Myocyte (in vitro differentiated cells): ENCODE measurements at regions not wholly inside any gene's neighbourhood (a gene's known extent, or its start where the extent isn't known, plus 50 kb on each side); places are given as distances from the start of the nearest gene placed in this dataset.

Experiments
- DNase-seq: peaks from one replicate; pipeline ENCODE4 v3.0.0-alpha.2; 2012; ENCODE audit warnings: low read depth

DNA sequence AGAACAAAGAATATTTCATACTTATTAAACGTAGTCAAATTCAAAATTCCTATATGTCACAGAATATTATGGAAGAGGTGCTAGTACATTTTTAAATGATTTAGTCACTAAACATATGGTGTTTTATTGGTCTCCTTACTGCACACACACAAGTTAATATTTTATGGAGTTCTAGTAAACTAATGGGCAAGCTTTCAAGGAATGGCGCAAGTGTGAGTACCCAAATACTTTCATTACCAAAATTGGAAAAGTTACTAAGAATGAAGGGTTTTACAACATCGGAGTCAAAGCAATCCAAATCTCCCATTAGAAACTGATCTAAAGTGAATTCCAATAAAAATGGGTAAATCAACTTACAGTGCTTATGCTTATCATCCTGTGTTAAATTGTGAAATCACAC is 921.9 kb downstream of the ADGRL2 start:
- no peak for DNase-seq

DNA sequence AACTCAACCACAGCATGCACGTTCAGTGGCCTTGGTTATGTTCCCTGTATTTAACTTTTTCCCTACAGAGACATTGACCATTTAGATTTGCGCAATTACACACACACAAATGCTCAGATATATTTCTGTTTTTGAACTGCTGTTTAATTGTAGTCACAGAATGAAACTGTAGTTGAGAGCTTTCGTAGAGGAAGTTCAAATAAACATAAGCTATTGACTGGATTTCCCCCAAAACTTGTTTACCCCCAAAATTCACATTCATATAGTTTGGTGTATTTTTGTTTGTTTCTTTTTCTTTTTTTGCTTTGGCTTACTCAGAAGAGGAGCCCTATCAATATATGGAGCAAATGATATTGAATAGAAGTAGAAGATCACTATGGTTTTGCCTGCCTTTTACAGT is 921.0 kb downstream of the ADGRL2 start:
- DNase-seq, result no peak

DNA sequence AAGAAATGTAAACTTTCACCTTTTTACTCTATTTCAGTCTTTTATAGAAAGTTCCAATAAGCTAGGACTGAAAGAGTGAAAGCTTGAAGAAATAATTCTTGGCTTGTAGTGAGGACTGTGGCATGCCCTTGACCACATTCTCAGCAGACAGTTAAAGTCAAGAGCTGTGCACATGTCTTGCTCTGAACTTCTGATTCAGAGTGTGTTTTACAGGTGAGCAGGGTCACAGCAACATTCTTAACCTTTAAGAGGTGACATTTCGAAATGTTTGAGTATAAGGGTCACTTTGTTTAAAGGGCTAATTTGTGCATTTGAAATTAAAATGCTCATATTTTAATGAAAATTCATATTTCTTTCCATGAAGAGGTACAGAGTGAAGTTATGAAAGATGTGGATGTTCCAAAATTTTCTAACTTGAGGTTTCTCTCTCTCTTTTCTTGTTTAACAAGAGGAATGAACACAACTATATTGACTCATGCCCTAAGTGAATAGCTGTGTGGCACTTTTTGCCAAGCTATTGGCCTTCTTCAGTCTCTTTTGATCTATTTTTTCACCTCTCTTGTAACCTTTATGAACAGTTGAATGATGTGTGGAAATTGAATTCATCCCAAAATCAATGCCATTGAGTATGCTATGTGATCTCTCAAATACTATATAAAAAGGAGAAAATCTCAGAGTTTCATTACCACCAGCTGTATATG is 918.1 kb downstream of the ADGRL2 start:
- DNase-seq, result no peak

DNA sequence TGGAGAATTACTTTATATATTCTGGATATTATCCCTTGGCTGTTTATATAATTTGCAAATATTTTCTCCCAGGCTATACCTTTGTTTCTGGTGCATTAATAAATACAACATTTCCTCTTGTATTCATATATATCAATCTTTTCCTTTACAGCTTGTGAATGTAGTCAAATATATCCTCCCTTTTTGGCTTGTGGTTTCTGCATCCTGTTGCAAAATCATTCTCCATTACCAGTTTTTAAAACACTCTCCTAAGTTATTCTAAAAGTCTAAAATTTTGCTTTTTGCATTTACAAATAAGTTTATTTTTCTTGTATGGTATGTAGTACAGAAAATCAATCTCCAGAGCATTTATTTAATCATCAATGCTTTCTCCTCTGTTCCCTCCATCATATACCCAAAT is 909.4 kb downstream of the ADGRL2 start:
- no peak for DNase-seq

DNA sequence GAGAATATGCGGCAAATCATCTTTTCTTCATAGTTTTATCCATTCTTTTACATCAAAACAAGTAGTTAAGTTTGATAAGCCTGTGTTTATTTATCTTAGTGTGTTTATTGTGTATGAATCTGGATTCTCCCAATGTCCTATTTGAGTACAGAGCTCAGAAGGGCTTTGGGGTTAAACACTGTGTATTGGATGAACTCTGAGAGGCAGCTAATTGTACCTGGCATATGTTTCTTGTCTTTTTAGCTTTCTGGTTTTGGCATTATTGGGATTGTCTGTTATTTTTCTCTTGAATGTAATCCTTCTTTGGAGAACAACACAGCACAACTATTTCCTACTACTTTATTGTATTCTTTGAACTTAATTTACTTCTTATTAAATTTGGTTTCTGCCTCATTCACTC is 906.9 kb downstream of the ADGRL2 start:
- no peak for DNase-seq

DNA sequence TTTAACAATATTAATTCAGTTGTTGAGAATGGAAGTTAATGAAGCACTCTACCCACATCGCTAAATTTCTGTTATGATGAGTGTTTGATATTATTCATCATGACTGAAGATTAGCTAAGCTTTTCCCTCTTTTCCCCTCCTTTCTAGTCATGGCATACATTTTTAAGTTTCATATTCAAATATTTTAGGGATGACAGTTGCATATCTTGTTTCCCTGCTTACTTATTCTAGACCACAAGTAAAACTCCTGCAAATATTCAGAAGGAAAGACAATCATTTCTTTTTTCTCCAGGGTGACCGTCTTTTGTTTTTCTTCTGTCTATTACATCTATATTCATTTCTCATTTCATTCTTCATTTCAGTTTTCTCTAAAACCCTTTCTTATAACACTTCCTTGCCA is 906.0 kb downstream of the ADGRL2 start:
- DNase-seq, result peak; percentile 15

DNA sequence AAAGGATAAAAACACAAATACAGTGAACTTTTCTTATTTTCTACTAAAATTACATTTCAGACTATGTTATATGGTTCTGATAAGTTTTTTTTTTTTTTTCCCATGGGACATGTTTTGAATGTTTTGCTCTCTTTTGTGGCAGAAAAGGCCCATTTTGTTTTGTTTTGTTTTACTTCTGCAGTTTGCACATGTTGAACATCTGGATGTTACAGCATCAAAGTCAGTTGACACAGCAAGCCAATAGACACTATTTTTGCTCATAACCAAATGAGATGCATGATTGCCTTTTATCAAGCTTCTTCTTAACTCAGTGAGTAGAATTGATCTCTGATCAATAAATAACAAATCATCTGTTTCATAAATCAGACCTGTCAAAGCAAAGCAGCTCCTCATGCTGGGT is 904.2 kb downstream of the ADGRL2 start:
- no peak for DNase-seq

DNA sequence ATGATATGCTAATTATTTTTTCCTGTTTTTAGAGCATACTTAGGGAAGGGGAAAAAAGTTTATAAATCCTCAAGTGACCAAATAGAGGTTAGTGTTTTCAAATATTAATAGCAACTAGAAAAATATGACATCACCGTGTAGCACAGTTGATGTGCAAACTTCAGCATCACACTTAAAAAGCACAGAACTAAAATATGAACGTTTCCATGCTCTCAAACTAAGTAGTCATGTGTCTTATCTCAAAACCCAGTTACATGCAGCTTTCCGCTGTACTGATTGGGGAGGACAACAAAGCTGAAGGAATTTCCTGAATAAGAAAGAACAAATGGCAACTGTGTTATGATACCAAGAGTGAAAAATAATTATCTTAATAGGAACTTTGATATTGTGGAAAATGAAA is 903.7 kb downstream of the ADGRL2 start:
- DNase-seq, result no peak

DNA sequence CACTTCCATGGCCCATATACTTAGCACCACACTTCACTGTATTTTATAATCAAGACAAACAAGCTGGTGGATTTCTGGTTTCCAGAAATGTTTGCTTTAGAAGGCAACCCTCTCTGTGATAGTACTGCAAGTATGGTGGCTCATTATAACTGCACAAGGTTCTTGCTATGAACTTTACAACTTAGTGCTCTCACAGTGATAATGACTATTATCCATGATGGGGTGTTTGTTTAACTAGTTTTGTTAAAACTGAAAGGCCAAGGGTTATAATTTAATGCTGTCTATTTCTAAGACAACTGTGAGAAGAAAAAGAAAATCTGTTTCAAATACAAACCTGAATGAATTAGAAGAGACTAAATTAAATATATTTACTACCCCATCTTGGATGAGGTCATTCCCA is 903.2 kb downstream of the ADGRL2 start:
- no peak for DNase-seq

DNA sequence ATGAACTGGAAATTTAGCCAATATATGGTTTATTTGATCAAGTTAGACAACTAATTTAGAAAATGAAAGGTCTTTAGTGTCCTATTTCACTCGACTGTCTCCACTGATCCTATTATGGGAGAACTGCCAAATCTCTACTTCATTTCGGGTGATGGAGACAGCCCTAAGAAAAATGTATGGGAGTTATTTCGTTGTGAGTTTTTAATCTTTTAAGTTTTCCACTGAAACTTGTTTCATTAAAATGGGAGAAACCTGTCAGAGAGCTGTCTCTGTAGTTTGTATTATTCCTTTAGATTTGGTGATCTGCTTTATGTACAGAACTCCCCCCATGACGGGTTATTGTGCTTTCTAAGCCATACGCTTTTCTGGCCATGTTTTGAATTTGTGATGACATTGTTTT is 899.7 kb downstream of the ADGRL2 start:
- DNase-seq, result no peak

DNA sequence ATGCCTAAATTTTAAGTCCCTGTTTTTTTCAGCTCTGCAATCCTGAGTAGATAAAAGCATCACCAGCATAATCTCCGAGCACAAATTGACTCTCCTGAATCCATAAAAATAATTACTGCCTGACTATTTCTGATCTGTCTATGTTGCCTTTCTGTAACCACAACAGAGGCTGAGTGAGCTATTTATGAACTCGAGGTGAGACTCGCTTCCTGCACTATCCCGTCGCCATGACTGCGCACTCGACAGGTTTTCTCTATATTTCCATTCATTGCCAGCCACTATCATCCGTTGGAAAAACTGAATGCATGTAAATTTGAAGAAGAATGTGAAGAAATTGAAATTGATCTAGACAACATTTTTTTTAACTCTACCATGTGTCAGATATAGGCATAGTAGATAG is 897.2 kb downstream of the ADGRL2 start:
- no peak for DNase-seq

DNA sequence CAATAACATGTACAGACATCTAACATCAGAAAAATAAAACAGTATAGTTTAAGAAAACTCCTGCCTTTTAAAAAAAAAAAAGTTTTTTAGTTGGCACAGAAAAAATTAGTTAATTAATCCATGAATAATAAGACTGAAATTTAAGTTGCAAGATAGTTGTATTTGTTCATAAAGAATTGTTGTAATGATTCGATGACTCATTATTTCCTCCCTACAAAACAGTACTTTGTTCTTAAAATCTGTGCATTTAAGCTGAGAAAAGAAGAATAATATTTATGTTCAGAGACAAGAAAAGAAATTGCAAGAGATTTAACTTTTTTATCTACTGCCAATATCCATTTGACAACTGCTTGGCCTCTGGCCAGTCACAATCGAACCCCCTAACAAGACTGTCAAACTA is 894.7 kb downstream of the ADGRL2 start:
- no peak for DNase-seq

DNA sequence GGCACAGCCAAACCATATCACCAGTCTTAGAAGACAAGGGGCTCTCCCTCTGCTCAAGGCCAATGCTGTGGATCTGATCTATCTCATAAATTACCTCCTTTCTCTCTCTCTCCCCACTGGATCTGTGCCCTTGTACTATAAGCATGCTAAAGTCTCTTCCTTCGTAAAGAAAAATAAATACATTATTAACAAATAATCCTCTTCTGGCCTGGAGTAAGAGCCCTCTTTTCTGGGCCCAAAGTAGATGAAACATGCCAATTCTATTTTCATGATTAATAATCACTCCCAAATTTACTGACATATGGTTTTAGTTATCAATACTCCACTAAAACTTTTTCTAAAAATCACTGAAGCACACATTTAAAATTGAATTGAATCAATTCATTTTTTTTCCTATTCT is 889.7 kb downstream of the ADGRL2 start:
- DNase-seq, result no peak

DNA sequence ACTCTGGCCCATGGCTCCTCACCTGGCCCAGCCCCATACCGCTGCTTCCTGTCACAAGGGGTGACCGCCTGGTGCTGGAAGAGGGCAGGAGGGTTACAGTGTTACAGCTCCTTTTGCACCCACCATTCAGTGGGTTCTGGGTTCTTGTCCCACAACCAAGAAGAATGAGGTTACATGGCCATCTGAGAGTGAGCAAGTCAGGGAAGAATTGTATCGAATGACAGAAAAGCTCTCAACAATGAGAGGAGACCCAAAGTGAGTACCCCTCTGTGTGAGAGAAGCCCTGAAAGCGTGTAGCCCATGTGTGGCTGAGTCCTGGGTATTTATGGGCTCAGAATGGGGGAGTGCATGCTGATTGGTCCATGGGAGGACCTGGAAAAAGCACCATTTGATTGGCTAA is 888.5 kb downstream of the ADGRL2 start:
- DNase-seq, result no peak

DNA sequence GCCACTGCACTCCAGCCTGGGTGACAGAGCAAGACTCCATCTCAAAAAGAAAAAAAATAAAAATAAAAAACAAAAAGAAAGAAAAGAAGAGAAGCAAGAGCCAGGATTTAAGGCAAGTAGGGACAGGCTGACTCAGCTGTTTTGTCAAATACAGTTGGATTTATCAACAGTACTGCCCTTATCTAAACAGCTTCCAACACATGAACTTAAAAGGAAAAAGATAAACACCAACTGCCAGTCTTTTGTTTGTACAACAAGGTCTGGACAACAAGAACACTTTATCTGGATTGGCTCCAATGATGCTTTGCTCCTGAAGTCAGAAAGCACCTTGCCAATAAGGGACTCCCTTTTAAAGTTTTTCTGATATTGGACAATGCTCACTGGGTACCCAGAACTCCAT is 886.0 kb downstream of the ADGRL2 start:
- no peak for DNase-seq

DNA sequence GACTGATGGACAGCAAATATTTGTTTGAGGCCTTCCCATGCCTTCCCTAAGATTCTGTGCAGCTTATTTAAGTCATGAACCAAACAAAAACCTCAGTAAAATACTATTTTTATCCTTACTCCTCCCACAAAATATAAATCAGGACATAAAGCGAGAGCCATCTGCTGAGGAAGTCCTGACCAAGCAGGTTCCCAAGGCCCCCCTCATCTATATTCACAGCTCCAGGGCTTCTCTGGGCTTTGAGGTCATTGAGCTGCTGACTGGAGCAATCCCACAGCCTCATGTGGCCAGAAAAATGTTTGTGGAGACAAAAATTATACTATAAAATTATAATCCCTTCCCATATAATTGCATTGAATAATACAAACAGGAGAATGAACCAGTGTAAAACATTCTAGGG is 846.2 kb downstream of the ADGRL2 start:
- DNase-seq, result no peak

DNA sequence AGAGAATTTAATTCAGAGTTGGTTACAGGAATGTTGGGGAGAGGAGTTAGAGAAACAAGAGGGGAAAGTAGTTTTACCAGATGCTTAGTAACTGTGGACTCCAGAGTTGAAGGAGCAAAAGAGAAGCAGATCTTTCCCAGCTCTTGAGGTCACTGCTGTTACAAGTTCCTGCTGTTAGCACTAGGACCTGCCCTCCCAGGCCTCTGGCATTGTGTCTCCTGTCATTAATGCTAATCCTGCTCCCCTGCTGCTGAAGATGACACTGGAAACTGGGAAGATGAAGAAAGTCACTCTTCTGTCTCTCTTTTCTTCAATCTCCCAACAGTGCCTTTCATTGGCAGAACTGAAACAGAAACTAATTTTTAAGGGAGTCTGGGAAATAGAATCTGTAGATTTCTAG is 845.6 kb downstream of the ADGRL2 start:
- no peak for DNase-seq

DNA sequence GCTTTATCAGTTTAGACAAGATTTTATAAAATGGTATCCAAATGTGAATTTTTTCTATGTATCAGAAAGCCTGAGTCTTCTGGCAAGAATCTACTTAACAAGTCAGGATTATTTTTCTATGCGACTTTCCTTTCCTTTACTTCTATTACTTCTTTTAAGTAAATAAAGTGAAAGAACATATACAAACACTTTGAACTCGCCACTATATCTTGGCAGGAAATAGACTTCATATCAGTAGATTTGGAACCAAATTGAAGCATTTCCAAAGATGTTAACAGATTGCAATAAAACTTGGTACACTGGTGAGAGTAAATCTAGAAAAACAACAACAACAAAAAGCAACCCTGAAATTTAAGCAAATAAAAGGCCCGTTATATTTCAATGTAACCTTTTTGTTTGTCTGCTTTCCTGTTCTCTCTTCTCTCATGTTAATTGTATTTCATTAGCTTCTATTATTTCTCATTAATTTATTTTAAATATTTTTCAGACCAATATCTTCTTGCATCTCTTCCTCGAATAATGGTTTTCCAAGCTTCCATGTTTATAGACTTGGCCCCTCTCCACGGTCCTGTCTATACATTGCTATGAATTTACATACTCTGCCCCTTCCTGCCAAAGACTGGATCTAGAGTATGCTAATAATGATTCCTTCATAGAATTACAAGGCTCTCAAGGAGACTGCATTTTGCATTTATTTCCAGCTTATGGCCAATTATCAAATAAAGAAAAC is 843.6 kb downstream of the ADGRL2 start:
- no peak for DNase-seq

DNA sequence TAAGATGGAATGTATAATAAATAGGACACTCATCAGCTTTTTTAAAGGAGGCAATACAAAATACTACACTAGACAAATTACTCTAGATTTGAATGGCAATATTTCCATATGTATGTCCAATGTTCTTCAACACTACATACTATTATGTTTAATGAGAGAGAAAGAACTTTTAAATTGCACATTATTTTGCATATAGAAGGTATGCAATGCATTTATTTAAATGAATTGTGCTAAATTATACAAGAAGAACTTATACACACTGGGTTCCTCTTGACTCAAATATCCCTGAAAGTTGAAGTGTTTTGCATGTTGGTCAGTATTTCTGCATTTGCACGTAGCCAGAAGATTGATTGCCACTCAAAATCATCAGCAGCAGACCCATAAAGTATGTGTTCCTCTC is 839.6 kb downstream of the ADGRL2 start:
- DNase-seq, result no peak

DNA sequence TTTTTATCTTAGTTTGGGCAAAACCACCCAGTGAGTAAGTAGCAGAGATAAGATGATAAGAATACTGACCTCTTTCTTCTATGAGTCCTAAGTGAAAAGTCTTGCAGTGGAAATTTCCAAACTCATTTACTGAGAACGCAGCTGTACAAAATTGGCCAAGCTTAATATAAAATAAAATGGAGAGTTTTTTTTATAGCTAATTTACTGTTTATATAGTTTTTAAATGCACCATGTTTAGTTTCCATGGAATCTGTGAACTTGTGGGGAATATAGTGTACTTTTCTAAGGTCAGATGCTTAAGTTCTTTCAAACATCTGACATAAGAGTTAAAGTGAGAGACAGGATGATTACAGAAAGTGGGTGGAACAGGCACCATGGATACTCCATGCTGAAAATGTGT is 833.5 kb downstream of the ADGRL2 start:
- DNase-seq, result no peak

DNA sequence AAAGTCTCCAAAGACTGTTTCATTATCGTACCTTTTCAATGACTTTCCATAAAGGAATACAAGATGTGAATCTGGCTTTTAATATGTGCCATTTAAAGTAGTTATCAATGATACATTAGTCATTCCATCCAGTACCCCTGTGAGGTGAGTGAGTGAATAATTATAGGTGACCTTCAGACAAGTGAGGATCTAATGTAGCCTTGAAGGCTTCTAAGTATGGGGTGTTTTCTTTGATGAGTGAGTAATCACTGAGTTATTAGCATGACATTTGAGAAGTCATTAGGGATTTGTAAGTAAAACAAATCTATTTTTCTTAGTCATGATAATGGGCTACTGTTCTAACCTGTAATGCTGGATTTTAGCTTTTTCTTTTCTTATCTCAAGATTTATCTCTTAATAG is 831.4 kb downstream of the ADGRL2 start:
- DNase-seq, result no peak

DNA sequence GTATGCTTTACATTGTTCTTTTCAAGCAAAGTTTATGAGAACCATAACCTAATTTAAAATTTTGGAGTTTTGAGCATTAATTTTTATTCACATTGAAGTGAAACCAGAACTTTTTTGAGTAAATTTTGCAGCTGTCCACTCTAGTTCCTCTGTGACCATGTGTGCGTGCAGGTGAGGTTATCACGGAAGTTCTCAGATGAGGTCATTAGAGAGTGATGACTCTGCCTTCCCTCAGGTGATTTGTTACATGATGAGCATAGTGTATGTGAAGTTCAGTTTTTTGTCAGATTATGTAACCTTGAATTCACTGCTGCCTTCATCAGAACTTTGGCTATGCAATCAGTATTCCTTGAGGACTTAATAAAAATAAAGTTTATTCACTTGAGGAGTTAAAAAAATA is 828.2 kb downstream of the ADGRL2 start:
- DNase-seq, result no peak

DNA sequence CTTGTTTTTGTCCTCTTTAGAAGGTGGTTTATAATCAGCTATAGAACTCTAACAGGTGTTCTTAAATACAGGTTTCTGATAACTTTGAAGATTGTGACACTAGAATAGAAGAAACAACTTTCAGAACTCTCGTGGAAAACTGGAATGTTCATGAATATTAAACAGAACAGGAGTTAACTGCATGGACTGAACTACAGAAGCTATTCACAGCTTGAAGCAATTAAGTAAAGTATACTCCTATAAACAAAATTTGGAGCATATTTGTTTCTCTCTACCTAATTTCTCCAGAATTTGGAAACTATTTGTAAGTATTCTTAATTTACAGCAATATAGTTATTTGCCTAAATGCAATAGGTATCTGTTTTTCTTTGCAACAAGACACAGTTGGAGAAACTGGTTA is 824.8 kb downstream of the ADGRL2 start:
- no peak for DNase-seq
